B cell (primary cell): ENCODE measurements at regions not wholly inside any gene's neighbourhood (a gene's known extent, or its start where the extent isn't known, plus 50 kb on each side); places are given as distances from the start of the nearest gene placed in this dataset.

ENCODE experiments used
- CTCF ChIP-seq: fragments of 200-600 bp; IDR thresholded peaks from one replicate; pipeline ENCODE4 v1.8.0; 2022; ENCODE audit warnings: antibody characterized with exemption, mild to moderate bottlenecking
- EZH2 ChIP-seq: IDR thresholded peaks from 2 replicates; pipeline ENCODE4 v1.6.1; 2012; ENCODE audit warnings: borderline replicate concordance, low read depth, mild to moderate bottlenecking, moderate library complexity, low read length; ENCODE audit not compliant: insufficient read depth, poor library complexity, severe bottlenecking

- TF ChIP-seq CTCF (no peak), EZH2 (no peak)
These were observed 81.1 kb downstream of the STMND1 start for GRCh38 chr6:17182961-17183360.
